H1 (cell line): ENCODE measurements at regions not wholly inside any gene's neighbourhood (a gene's known extent, or its start where the extent isn't known, plus 50 kb on each side); places are given as distances from the start of the nearest gene placed in this dataset.

Source experiments
- BCL11A ChIP-seq, 2 experiments: IDR thresholded peaks; one replicate each; pipeline ENCODE4 v1.6.1; 2011; ENCODE audit warnings: low read depth in 2 of 2, low read length in 2 of 2, mild to moderate bottlenecking in 2 of 2
- CREB1 ChIP-seq: IDR thresholded peaks from 2 replicates; pipeline ENCODE4 v1.6.1; 2012; ENCODE audit warnings: inconsistent platforms
- EZH2 ChIP-seq: fragments of 200-600 bp; sonication (generic); IDR thresholded peaks from 2 replicates; pipeline ENCODE4 v1.7.1; 2012; ENCODE audit warnings: low read depth, mild to moderate bottlenecking, moderate library complexity, low read length, inconsistent platforms; ENCODE audit not compliant: severe bottlenecking
- RAD21 ChIP-seq, 2 experiments: IDR thresholded peaks in 1 of 2; conservative IDR thresholded peaks in 1 of 2; 2 replicates each; pipeline ENCODE4 v1.6.1; 2011; ENCODE audit warnings: low read depth in 2 of 2, low read length in 2 of 2, improper control_type of control experiment in 1 of 2, inconsistent platforms in 1 of 2, mild to moderate bottlenecking in 1 of 2, moderate library complexity in 1 of 2
- TAF7 ChIP-seq: optimal IDR thresholded peaks from 2 replicates; pipeline ENCODE3; 2011; ENCODE audit warnings: low read depth, mild to moderate bottlenecking, inconsistent platforms, low read length, moderate library complexity, borderline replicate concordance
- TF ChIP-seq, protein P1 (sequence below): IDR thresholded peaks from 2 replicates; pipeline ENCODE4 v1.6.1; 2012; ENCODE audit warnings: inconsistent platforms
- TF ChIP-seq, protein P2 (sequence below), 3 experiments: IDR thresholded peaks; 1 replicate in 2 of 3; 2 replicates in 1 of 3; pipeline versions ENCODE4 v1.5.1 to v1.6.1; 2011; ENCODE audit warnings: low read length in 3 of 3, mild to moderate bottlenecking in 3 of 3, inconsistent platforms in 2 of 3, low read depth in 1 of 3, moderate library complexity in 1 of 3; ENCODE audit not compliant: insufficient read depth in 1 of 3; ENCODE audit errors: control extremely low read depth in 1 of 3

- no peak for TF ChIP-seq BCL11A (IDR thresholded peaks at IDR 0.05; ENCODE audit: low read depth in 2 of 2, low read length in 2 of 2)
- TF ChIP-seq EZH2: no peak
- TF ChIP-seq, protein P1, sequence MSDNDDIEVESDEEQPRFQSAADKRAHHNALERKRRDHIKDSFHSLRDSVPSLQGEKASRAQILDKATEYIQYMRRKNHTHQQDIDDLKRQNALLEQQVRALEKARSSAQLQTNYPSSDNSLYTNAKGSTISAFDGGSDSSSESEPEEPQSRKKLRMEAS: no peak
- TF ChIP-seq TAF7: no peak
- no peak for TF ChIP-seq RAD21 (IDR thresholded peaks at IDR 0.05 in 1 of 2, conservative IDR thresholded peaks at IDR 0.05 in 1 of 2; ENCODE audit: low read depth in 2 of 2, low read length in 2 of 2)
- TF ChIP-seq, protein P2, sequence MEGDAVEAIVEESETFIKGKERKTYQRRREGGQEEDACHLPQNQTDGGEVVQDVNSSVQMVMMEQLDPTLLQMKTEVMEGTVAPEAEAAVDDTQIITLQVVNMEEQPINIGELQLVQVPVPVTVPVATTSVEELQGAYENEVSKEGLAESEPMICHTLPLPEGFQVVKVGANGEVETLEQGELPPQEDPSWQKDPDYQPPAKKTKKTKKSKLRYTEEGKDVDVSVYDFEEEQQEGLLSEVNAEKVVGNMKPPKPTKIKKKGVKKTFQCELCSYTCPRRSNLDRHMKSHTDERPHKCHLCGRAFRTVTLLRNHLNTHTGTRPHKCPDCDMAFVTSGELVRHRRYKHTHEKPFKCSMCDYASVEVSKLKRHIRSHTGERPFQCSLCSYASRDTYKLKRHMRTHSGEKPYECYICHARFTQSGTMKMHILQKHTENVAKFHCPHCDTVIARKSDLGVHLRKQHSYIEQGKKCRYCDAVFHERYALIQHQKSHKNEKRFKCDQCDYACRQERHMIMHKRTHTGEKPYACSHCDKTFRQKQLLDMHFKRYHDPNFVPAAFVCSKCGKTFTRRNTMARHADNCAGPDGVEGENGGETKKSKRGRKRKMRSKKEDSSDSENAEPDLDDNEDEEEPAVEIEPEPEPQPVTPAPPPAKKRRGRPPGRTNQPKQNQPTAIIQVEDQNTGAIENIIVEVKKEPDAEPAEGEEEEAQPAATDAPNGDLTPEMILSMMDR (IDR thresholded peaks at IDR 0.05; ENCODE audit: control extremely low read depth in 1 of 3, insufficient read depth in 1 of 3, low read depth in 1 of 3, low read length in 3 of 3): no peak
- no peak for TF ChIP-seq CREB1
Observed at GRCh38 chr6:27854421-27854820, 57.8 kb downstream of the OR2B2 start.
